Caco-2 (cell line): ENCODE measurements at regions not wholly inside any gene's neighbourhood (a gene's known extent, or its start where the extent isn't known, plus 50 kb on each side); places are given as distances from the start of the nearest gene placed in this dataset.

ENCODE experiments used
- BruUV-seq: library from RNA; stranded (reverse); fragments of 400-500 nt; replicated peaks from 2 replicates; lab custom pipeline; 2021; lab: Mats Ljungman, UMichigan
- CTCF ChIA-PET: fragments of 300-600 bp; sonication (Branson Sonifier 250); formaldehyde crosslinking; loops from one replicate; lab custom pipeline; 2022; ENCODE audit warnings: antibody characterized with exemption; lab: Charles Lee
- POLR2A ChIA-PET: fragments of 300-600 bp; sonication (Branson Sonifier 250); formaldehyde crosslinking; loops from one replicate; lab custom pipeline; 2022; ENCODE audit warnings: antibody characterized with exemption; lab: Charles Lee
- DNase-seq, 2 experiments: peaks; one replicate each; pipeline versions ENCODE4 v3.0.0 to v3.0.0-alpha.2; 2020 to 2022
- H3K27me3 ChIP-seq: replicated peaks from 2 replicates; pipeline ENCODE4 v1.6.0; 2011; ENCODE audit warnings: low read length; ENCODE audit not compliant: control insufficient read depth, insufficient read depth
- H3K36me3 ChIP-seq: 2 replicates; pipeline ENCODE4 v1.5.1; 2011; ENCODE audit warnings: low read length; ENCODE audit not compliant: control insufficient read depth, insufficient read depth
- H3K4me1 ChIP-seq: fragments of 250-450 bp; sonication (Bioruptor Pico); 2 replicates; pipeline ENCODE4 v1.5.1; 2020; ENCODE audit warnings: mild to moderate bottlenecking
- H3K4me3 ChIP-seq: 2 replicates; pipeline ENCODE4 v1.5.1; 2011; ENCODE audit warnings: low read depth, mild to moderate bottlenecking, control low read depth, low read length
- H3K9me3 ChIP-seq: fragments of 250-450 bp; sonication (Bioruptor Pico); 2 replicates; pipeline ENCODE4 v1.5.1; 2020; ENCODE audit warnings: mild to moderate bottlenecking, moderate library complexity
- H3K27ac Mint-ChIP-seq: one replicate; pipeline ENCODE4 v1.8.0; 2022; ENCODE audit warnings: mixed read lengths; ENCODE audit not compliant: unreplicated experiment
- H3K27me3 Mint-ChIP-seq: one replicate; pipeline ENCODE4 v1.8.0; 2022; ENCODE audit warnings: mixed read lengths; ENCODE audit not compliant: insufficient read depth, unreplicated experiment
- H3K36me3 Mint-ChIP-seq: one replicate; pipeline ENCODE4 v1.8.0; 2022; ENCODE audit warnings: mild to moderate bottlenecking, mixed read lengths; ENCODE audit not compliant: insufficient read depth, unreplicated experiment
- H3K4me1 Mint-ChIP-seq: one replicate; pipeline ENCODE4 v1.8.0; 2022; ENCODE audit warnings: low read depth, mixed read lengths; ENCODE audit not compliant: unreplicated experiment
- H3K4me3 Mint-ChIP-seq: one replicate; pipeline ENCODE4 v1.8.0; 2022; ENCODE audit warnings: mild to moderate bottlenecking, moderate library complexity, mixed read lengths; ENCODE audit not compliant: unreplicated experiment
- H3K9me3 Mint-ChIP-seq: one replicate; pipeline ENCODE4 v1.8.0; 2022; ENCODE audit warnings: mixed read lengths; ENCODE audit not compliant: unreplicated experiment
- CTCF ChIP-seq, 2 experiments: fragments of 200-600 bp in 1 of 2; IDR thresholded peaks; 1 replicate in 1 of 2; 2 replicates in 1 of 2; pipeline versions ENCODE4 v1.5.1 to v1.8.0; 2011 to 2022; ENCODE audit warnings: antibody characterized with exemption in 1 of 2, control low read depth in 1 of 2, inconsistent platforms in 1 of 2, low read depth in 1 of 2, low read length in 1 of 2, mild to moderate bottlenecking in 1 of 2, moderate library complexity in 1 of 2; ENCODE audit not compliant: insufficient read depth in 1 of 2, severe bottlenecking in 1 of 2, unreplicated experiment in 1 of 2
- intact Hi-C: fragments of 100-400 bp; cut with micrococcal nuclease; formaldehyde crosslinking; loops from one replicate; pipeline ENCODE4 v1.10.0; 2022; ENCODE audit not compliant: unreplicated experiment

DNA sequence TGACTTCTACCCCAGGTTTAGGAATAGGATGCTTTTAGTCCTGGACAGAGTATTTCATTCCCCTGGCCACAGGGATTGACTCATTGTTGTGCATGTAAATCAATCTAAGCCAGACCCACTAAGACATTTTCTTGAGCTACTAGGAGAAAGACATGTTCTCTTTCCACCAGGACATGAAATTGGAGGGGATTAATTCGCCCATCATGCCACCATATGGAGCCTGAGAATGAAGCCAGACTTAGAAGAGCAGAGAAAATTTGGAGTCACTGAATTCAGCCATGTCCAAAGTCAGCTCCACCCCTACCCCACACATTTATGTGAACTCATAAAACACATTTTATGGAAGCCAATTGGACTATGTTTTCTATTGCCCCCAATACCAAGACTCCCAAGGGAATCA is 322.5 kb downstream of the NFIB start:
- Histone ChIP-seq H3K27me3 (no peaks in the 10 kb centered on the region), H3K4me1 (no peaks in the 10 kb centered on the region), H3K36me3 (no peaks in the 10 kb centered on the region), H3K4me3 (no peak overlapping the region), H3K9me3 (no peaks in the 10 kb centered on the region)
- no peaks in the 10 kb centered on the region for H3K4me1 Mint-ChIP-seq
- TF ChIP-seq CTCF (IDR thresholded peaks at IDR 0.05; ENCODE audit: insufficient read depth in 1 of 2, low read depth in 1 of 2, low read length in 1 of 2, severe bottlenecking in 1 of 2, unreplicated experiment in 1 of 2) = no peak
- H3K27ac Mint-ChIP-seq = no peak overlapping the region
- intact Hi-C loops = no loop called here
- no peaks in the 10 kb centered on the region for H3K27me3 Mint-ChIP-seq
- H3K4me3 Mint-ChIP-seq = no peak overlapping the region
- H3K36me3 Mint-ChIP-seq = no peaks in the 10 kb centered on the region
- BruUV-seq = no TSS peak
- no peak for DNase-seq
- H3K9me3 Mint-ChIP-seq = peaks cover 8% of the 10 kb centered on the region
- POLR2A ChIA-PET = no interaction called here
- CTCF ChIA-PET = no interaction called here

- DNase-seq = no peak
- no TSS peak for BruUV-seq
- no peak overlapping the region for H3K4me3 ChIP-seq
- no peaks in the 10 kb centered on the region for H3K36me3 ChIP-seq
- no peaks in the 10 kb centered on the region for H3K9me3 ChIP-seq
- H3K27me3 ChIP-seq = no peaks in the 10 kb centered on the region
- H3K27ac Mint-ChIP-seq = no peak overlapping the region
- TF ChIP-seq CTCF (IDR thresholded peaks at IDR 0.05; ENCODE audit: insufficient read depth in 1 of 2, low read depth in 1 of 2, low read length in 1 of 2, severe bottlenecking in 1 of 2, unreplicated experiment in 1 of 2) = no peak
- H3K36me3 Mint-ChIP-seq = no peaks in the 10 kb centered on the region
- ChIA-PET CTCF (no interaction called here), POLR2A (no interaction called here)
- no peaks in the 10 kb centered on the region for H3K27me3 Mint-ChIP-seq
- intact Hi-C loops = no loop called here
- no peaks in the 10 kb centered on the region for H3K4me1 ChIP-seq
- H3K4me1 Mint-ChIP-seq = no peaks in the 10 kb centered on the region
- no peak overlapping the region for H3K4me3 Mint-ChIP-seq
- peaks cover 8% of the 10 kb centered on the region for H3K9me3 Mint-ChIP-seq
Observed at GRCh38 chr9:13990994-13991393, 322.9 kb downstream of the NFIB start.

- H3K27ac Mint-ChIP-seq = no peak overlapping the region
- no peak overlapping the region for H3K4me3 ChIP-seq
- H3K9me3 ChIP-seq = no peaks in the 10 kb centered on the region
- H3K9me3 Mint-ChIP-seq = peaks cover 8% of the 10 kb centered on the region
- no peaks in the 10 kb centered on the region for H3K4me1 Mint-ChIP-seq
- no peak overlapping the region for H3K4me3 Mint-ChIP-seq
- POLR2A ChIA-PET = no interaction called here
- no peaks in the 10 kb centered on the region for H3K36me3 ChIP-seq
- intact Hi-C loops = no loop called here
- no peaks in the 10 kb centered on the region for H3K4me1 ChIP-seq
- no peaks in the 10 kb centered on the region for H3K36me3 Mint-ChIP-seq
- no TSS peak for BruUV-seq
- H3K27me3 Mint-ChIP-seq = no peaks in the 10 kb centered on the region
- no peaks in the 10 kb centered on the region for H3K27me3 ChIP-seq
- CTCF ChIA-PET = no interaction called here
- TF ChIP-seq CTCF (IDR thresholded peaks at IDR 0.05; ENCODE audit: insufficient read depth in 1 of 2, low read depth in 1 of 2, low read length in 1 of 2, severe bottlenecking in 1 of 2, unreplicated experiment in 1 of 2) = no peak
- no peak for DNase-seq
Observed at GRCh38 chr9:13990331-13990730, 323.6 kb downstream of the NFIB start.
